SK-N-MC (cell line): ENCODE measurements at regions not wholly inside any gene's neighbourhood (a gene's known extent, or its start where the extent isn't known, plus 50 kb on each side); places are given as distances from the start of the nearest gene placed in this dataset.

ENCODE experiments used
- EZH2 ChIP-seq: fragments of 200-600 bp; sonication (generic); IDR thresholded peaks from one replicate; pipeline ENCODE4 v1.6.1; 2017; ENCODE audit warnings: antibody characterized with exemption
- POLR2AphosphoS5 ChIP-seq: IDR thresholded peaks from 2 replicates; pipeline ENCODE4 v1.6.1; 2012; ENCODE audit warnings: mild to moderate bottlenecking, low read depth, low read length, borderline replicate concordance

- TF ChIP-seq POLR2AphosphoS5 (no peak), EZH2 (no peak)
Measured at GRCh38 chr13:44181931-44182330, 191.7 kb upstream of the SERP2 start.
